HFFc6 (cell line): ENCODE measurements at regions not wholly inside any gene's neighbourhood (a gene's known extent, or its start where the extent isn't known, plus 50 kb on each side); places are given as distances from the start of the nearest gene placed in this dataset.

Experiments used
- DNase-seq: peaks from one replicate; pipeline ENCODE4 v3.0.0-alpha.2; 2018
- H3K27ac Mint-ChIP-seq: 2 replicates; pipeline ENCODE4 v1.8.0; 2020; ENCODE audit warnings: mild to moderate bottlenecking, mixed read lengths
- H3K27me3 Mint-ChIP-seq: 2 replicates; pipeline ENCODE4 v1.8.0; 2021; ENCODE audit warnings: mild to moderate bottlenecking, moderate library complexity, mixed read lengths; ENCODE audit not compliant: insufficient read depth
- H3K36me3 Mint-ChIP-seq: 2 replicates; pipeline ENCODE4 v1.8.0; 2021; ENCODE audit warnings: low read depth, mixed read lengths
- H3K4me1 Mint-ChIP-seq: 2 replicates; pipeline ENCODE4 v1.8.0; 2020; ENCODE audit warnings: low read depth, mixed read lengths
- H3K4me3 Mint-ChIP-seq: 2 replicates; pipeline ENCODE4 v1.8.0; 2020; ENCODE audit warnings: mild to moderate bottlenecking, moderate library complexity, mixed read lengths
- H3K9me3 Mint-ChIP-seq: 2 replicates; pipeline ENCODE4 v1.8.0; 2020; ENCODE audit warnings: mild to moderate bottlenecking, mixed read lengths
- CTCF ChIP-seq: fragments of 200-600 bp; sonication (generic); IDR thresholded peaks from 2 replicates; pipeline ENCODE4 v1.5.0; 2021; ENCODE audit warnings: antibody characterized with exemption, mild to moderate bottlenecking

- H3K4me1 Mint-ChIP-seq, result no peaks in the 10 kb centered on the region
- no peaks in the 10 kb centered on the region; the same call in 1 of the 2 replicates for H3K9me3 Mint-ChIP-seq
- no peak overlapping the region for H3K27ac Mint-ChIP-seq
- H3K36me3 Mint-ChIP-seq, result no peaks in the 10 kb centered on the region
- no peak for DNase-seq
- peaks cover 46% of the 10 kb centered on the region for H3K27me3 Mint-ChIP-seq
- TF ChIP-seq CTCF, result no peak
- H3K4me3 Mint-ChIP-seq, result no peak overlapping the region
Observed at GRCh38 chr2:216571178-216571908, 61.9 kb upstream of the IGFBP2 start.

GRCh38 chr2:216571909-216572513 is 61.2 kb upstream of the IGFBP2 start:
- Mint-ChIP-seq H3K27me3 (peaks cover 42% of the 10 kb centered on the region), H3K9me3 (no peaks in the 10 kb centered on the region), H3K36me3 (no peaks in the 10 kb centered on the region), H3K4me3 (no peak overlapping the region), H3K27ac (no peak overlapping the region), H3K4me1 (peaks cover 4% of the 10 kb centered on the region)
- no peak for TF ChIP-seq CTCF
- DNase-seq, result no peak

GRCh38 chr2:216572582-216573578 is 60.3 kb upstream of the IGFBP2 start:
- no peaks in the 10 kb centered on the region for H3K9me3 Mint-ChIP-seq
- TF ChIP-seq CTCF, result no peak
- DNase-seq, result no peak
- no peak overlapping the region for H3K4me3 Mint-ChIP-seq
- peaks cover 33% of the 10 kb centered on the region for H3K27me3 Mint-ChIP-seq
- no peaks in the 10 kb centered on the region for H3K36me3 Mint-ChIP-seq
- no peak overlapping the region for H3K27ac Mint-ChIP-seq
- peaks cover 13% of the 10 kb centered on the region for H3K4me1 Mint-ChIP-seq

DNA sequence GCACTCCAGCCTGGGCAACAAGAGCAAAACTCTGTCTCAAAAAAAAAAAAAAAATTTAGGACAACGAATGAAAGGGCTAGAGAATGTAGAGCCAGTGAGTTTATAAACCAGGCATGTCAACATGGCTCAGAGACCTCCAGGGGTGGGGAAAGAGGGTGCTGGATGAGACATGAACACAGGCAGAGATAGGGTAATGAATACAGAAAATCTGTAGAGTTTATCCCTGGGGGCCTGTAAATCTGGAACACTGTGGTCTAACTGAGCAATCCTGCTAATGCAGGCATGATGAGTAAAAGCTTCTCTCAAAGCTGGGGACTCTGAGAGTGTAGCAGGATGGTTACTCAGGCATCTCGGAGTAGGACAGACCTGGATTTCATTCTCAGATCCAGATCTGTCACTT is 59.2 kb upstream of the IGFBP2 start:
- no peak for DNase-seq
- H3K36me3 Mint-ChIP-seq, result no peaks in the 10 kb centered on the region
- no peak for TF ChIP-seq CTCF
- H3K4me3 Mint-ChIP-seq, result no peak overlapping the region
- H3K4me1 Mint-ChIP-seq, result peaks cover 24% of the 10 kb centered on the region
- H3K27me3 Mint-ChIP-seq, result peaks cover 29% of the 10 kb centered on the region
- H3K27ac Mint-ChIP-seq, result no peak overlapping the region
- no peaks in the 10 kb centered on the region for H3K9me3 Mint-ChIP-seq

- H3K27me3 Mint-ChIP-seq, result peaks cover 32% of the 10 kb centered on the region
- no peak for TF ChIP-seq CTCF
- no peak overlapping the region for H3K4me3 Mint-ChIP-seq
- no peak overlapping the region for H3K27ac Mint-ChIP-seq
- DNase-seq, result no peak
- H3K4me1 Mint-ChIP-seq, result peaks cover 24% of the 10 kb centered on the region
- no peaks in the 10 kb centered on the region for H3K9me3 Mint-ChIP-seq
- H3K36me3 Mint-ChIP-seq, result no peaks in the 10 kb centered on the region
Observed at GRCh38 chr2:216574586-216574985, 58.6 kb upstream of the IGFBP2 start.
